Testis (tissue), 2 donors: ENCODE measurements at regions not wholly inside any gene's neighbourhood (a gene's known extent, or its start where the extent isn't known, plus 50 kb on each side); places are given as distances from the start of the nearest gene placed in this dataset.

Experiments
- DNase-seq: peaks from one replicate; pipeline ENCODE4 v3.0.0-alpha.2; 2019
- H3K27ac ChIP-seq, 2 donors: fragments of 200-600 bp; sonication (generic); one replicate each; pipeline ENCODE4 v1.5.1; 2019
- H3K27me3 ChIP-seq: fragments of 200-600 bp; sonication (generic); one replicate; pipeline ENCODE4 v1.5.1; 2019
- H3K36me3 ChIP-seq: fragments of 200-600 bp; sonication (generic); one replicate; pipeline ENCODE4 v1.5.1; 2017; ENCODE audit warnings: low read depth; ENCODE audit errors: missing control alignments
- H3K4me1 ChIP-seq: fragments of 200-600 bp; sonication (generic); one replicate; pipeline ENCODE4 v1.5.1; 2019
- H3K4me3 ChIP-seq, 2 donors: fragments of 200-600 bp; sonication (generic); one replicate each; pipeline ENCODE4 v1.5.1; 2017 to 2019
- H3K9me3 ChIP-seq: fragments of 200-600 bp; sonication (generic); one replicate; pipeline ENCODE4 v1.5.1; 2017
- CTCF ChIP-seq, 3 experiments: fragments of 450-650 bp in 2 of 3; fragments of 200-600 bp in 1 of 3; sonication (generic) in 1 of 3; IDR thresholded peaks; one replicate each; pipeline ENCODE4 v1.5.1; 2016 to 2019; ENCODE audit warnings: antibody characterized with exemption in 3 of 3, mild to moderate bottlenecking in 2 of 3, moderate library complexity in 1 of 3
- POLR2A ChIP-seq: fragments of 450-650 bp; IDR thresholded peaks from one replicate; pipeline ENCODE4 v1.6.1; 2017; ENCODE audit warnings: antibody characterized with exemption, mild to moderate bottlenecking, moderate library complexity
- WGBS, 2 donors: methylation state at CpG; one replicate each; pipeline ENCODE4 v1.1.5; 2018; 5-methylcytosine and 5-hydroxymethylcytosine counted together
- intact Hi-C: fragments of 100-400 bp; cut with DNase I; formaldehyde crosslinking; loops from one replicate; pipeline ENCODE4 v1.15.1; 2023; ENCODE audit warnings: low total_unique reads

GRCh38 chr6:120966321-120966720 is 368.0 kb downstream of the TBC1D32 start:
- Histone ChIP-seq H3K27me3 (no peaks in the 10 kb centered on the region), H3K4me3 (no peak overlapping the region), H3K27ac (no peak overlapping the region), H3K9me3 (no peaks in the 10 kb centered on the region), H3K4me1 (no peaks in the 10 kb centered on the region), H3K36me3 (no peaks in the 10 kb centered on the region)
- no peak for DNase-seq
- intact Hi-C loops: no loop called here
- TF ChIP-seq POLR2A (no peak), CTCF (IDR thresholded peaks at IDR 0.05) (no peak)

- no peak overlapping the region for H3K4me3 ChIP-seq
- intact Hi-C loops: no loop called here
- no peaks in the 10 kb centered on the region for H3K27me3 ChIP-seq
- TF ChIP-seq POLR2A (no peak), CTCF (IDR thresholded peaks at IDR 0.05) (no peak)
- 84 to 87% methylated on average over 3 of the region's 3 CpGs for WGBS, 2 donors
- no peaks in the 10 kb centered on the region for H3K36me3 ChIP-seq
- no peak overlapping the region for H3K27ac ChIP-seq
- H3K9me3 ChIP-seq: no peaks in the 10 kb centered on the region
- no peaks in the 10 kb centered on the region for H3K4me1 ChIP-seq
- DNase-seq: no peak
Observed at GRCh38 chr6:120965814-120966213, 368.5 kb downstream of the TBC1D32 start.

- H3K27ac ChIP-seq: no peak overlapping the region
- H3K36me3 ChIP-seq: no peaks in the 10 kb centered on the region
- H3K27me3 ChIP-seq: no peaks in the 10 kb centered on the region
- H3K4me1 ChIP-seq: no peaks in the 10 kb centered on the region
- H3K9me3 ChIP-seq: no peaks in the 10 kb centered on the region
- no peak overlapping the region for H3K4me3 ChIP-seq
- intact Hi-C loops: no loop called here
- WGBS, 2 donors: 83 to 100% methylated on average over 1 of the region's 1 CpG
- no peak for DNase-seq
- no peak for TF ChIP-seq CTCF (IDR thresholded peaks at IDR 0.05)
- TF ChIP-seq POLR2A: no peak
Observed at GRCh38 chr6:120960761-120961160, 373.5 kb downstream of the TBC1D32 start.

GRCh38 chr6:120954111-120954510 is 380.2 kb downstream of the TBC1D32 start:
- Histone ChIP-seq H3K4me1 (no peaks in the 10 kb centered on the region), H3K36me3 (no peaks in the 10 kb centered on the region), H3K27me3 (no peaks in the 10 kb centered on the region), H3K27ac (no peak overlapping the region), H3K4me3 (no peak overlapping the region), H3K9me3 (no peaks in the 10 kb centered on the region)
- TF ChIP-seq POLR2A: no peak
- WGBS, 2 donors: 86 to 88% methylated on average over 1 of the region's 1 CpG
- intact Hi-C loops: no loop called here
- DNase-seq: no peak

GRCh38 chr6:120951258-120951657 is 383.0 kb downstream of the TBC1D32 start:
- TF ChIP-seq POLR2A: no peak
- no peak for TF ChIP-seq CTCF (IDR thresholded peaks at IDR 0.05)
- Histone ChIP-seq H3K27me3 (no peaks in the 10 kb centered on the region), H3K9me3 (no peaks in the 10 kb centered on the region), H3K36me3 (no peaks in the 10 kb centered on the region), H3K4me1 (no peaks in the 10 kb centered on the region), H3K4me3 (no peak overlapping the region), H3K27ac (no peak overlapping the region)
- no peak for DNase-seq
- intact Hi-C loops: no loop called here
- WGBS, 2 donors: 56 to 65% methylated on average over 3 of the region's 3 CpGs
